ENCODE measurements at regions not wholly inside any gene's neighbourhood (a gene's known extent, or its start where the extent isn't known, plus 50 kb on each side); places are given as distances from the start of the nearest gene placed in this dataset.
"Not testable (repeated sequence)": the region's sequence is repeated elsewhere in the genome, so short reads cannot be mapped to it uniquely, and the experiment has no call there.

DNA sequence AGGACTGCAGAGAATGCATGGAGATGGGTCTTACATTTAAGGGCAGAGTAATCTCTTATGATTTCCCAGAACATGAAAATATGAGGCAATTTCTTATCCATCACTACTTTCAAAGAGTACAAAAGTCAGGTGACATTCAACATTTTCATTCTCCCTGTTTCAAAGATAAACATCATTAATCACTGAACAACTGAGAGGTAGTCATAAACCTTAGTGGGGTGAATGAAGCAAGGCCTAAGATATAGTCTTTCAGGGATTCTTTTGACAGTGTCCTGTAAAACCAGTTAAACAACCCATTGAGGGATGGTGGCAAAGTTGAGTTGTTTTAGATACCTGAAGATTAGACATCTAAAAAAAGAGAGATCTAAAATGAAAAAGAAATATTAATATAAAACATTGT lies 271.6 kb upstream of the CBLB start:
- DNase-seq: no peak
- Histone ChIP-seq H3K27ac (ENCODE audit: low read depth in 2 of 2, low read length in 1 of 2) (no peak overlapping the region), H3K27me3 (ENCODE audit: insufficient read depth) (no peaks in the 10 kb centered on the region), H3K79me2 (ENCODE audit: insufficient read depth) (no peaks in the 10 kb centered on the region), H3K4me3 (ENCODE audit: low read depth in 2 of 2, low read length in 1 of 2) (no peak overlapping the region), H2AFZ (ENCODE audit: low read depth) (no peak overlapping the region), H3K4me1 (ENCODE audit: control insufficient read depth in 1 of 2, insufficient read depth in 2 of 2, low read depth in 1 of 2, low read length in 1 of 2) (no peaks in the 10 kb centered on the region; a peak in 1 of 4 replicates), H3F3A (replicated peaks; ENCODE audit: insufficient read depth) (no peaks in the 10 kb centered on the region), H4K20me1 (ENCODE audit: insufficient read depth) (no peaks in the 10 kb centered on the region), H3K36me3 (replicated peaks in 1 of 2; ENCODE audit: control insufficient read depth in 1 of 2, insufficient read depth in 2 of 2, low read length in 1 of 2) (no peaks in the 10 kb centered on the region), H3K9me2 (no peaks in the 10 kb centered on the region), H3K9me3 (no peaks in the 10 kb centered on the region), H3K4me2 (no peak overlapping the region), H3K9ac (no peak overlapping the region)
- ChIA-PET POLR2A (no interaction called here), CTCF (no interaction called here)
- TF ChIP-seq, protein P1, sequence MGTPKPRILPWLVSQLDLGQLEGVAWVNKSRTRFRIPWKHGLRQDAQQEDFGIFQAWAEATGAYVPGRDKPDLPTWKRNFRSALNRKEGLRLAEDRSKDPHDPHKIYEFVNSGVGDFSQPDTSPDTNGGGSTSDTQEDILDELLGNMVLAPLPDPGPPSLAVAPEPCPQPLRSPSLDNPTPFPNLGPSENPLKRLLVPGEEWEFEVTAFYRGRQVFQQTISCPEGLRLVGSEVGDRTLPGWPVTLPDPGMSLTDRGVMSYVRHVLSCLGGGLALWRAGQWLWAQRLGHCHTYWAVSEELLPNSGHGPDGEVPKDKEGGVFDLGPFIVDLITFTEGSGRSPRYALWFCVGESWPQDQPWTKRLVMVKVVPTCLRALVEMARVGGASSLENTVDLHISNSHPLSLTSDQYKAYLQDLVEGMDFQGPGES (IDR thresholded peaks at IDR 0.05; ENCODE audit: low read depth, low read length): no peak
- TF ChIP-seq POLR2AphosphoS5 (IDR thresholded peaks at IDR 0.05; ENCODE audit: low read depth, low read length) (no peak), GABPA (IDR thresholded peaks at IDR 0.05; ENCODE audit: low read depth) (no peak), FOXM1 (IDR thresholded peaks at IDR 0.05; ENCODE audit: low read depth) (no peak), NFIC (IDR thresholded peaks at IDR 0.05; ENCODE audit: borderline replicate concordance) (no peak), RCOR1 (IDR thresholded peaks at IDR 0.05; ENCODE audit: low read length) (no peak), FOXJ3 (CRISPR knock-in tag; IDR thresholded peaks at IDR 0.05) (no peak), SMC3 (IDR thresholded peaks at IDR 0.05; ENCODE audit: low read depth, low read length) (no peak), FOSL2 (IDR thresholded peaks at IDR 0.05; ENCODE audit: borderline replicate concordance, low read depth) (no peak), TAF1 (IDR thresholded peaks at IDR 0.05; ENCODE audit: borderline replicate concordance, low read depth, low read length) (no peak), CHD2 (IDR thresholded peaks at IDR 0.05; ENCODE audit: low read length, partially characterized antibody) (no peak), SIN3A (IDR thresholded peaks at IDR 0.05; ENCODE audit: borderline replicate concordance, low read depth, low read length) (no peak), RAD21 (IDR thresholded peaks at IDR 0.05; ENCODE audit: low read length) (no peak), JUND (IDR thresholded peaks at IDR 0.05) (no peak), ELF1 (IDR thresholded peaks at IDR 0.05) (no peak)
- TF ChIP-seq, protein P2, sequence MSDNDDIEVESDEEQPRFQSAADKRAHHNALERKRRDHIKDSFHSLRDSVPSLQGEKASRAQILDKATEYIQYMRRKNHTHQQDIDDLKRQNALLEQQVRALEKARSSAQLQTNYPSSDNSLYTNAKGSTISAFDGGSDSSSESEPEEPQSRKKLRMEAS (IDR thresholded peaks at IDR 0.05; ENCODE audit: low read depth): no peak
- TF ChIP-seq, protein P3, sequence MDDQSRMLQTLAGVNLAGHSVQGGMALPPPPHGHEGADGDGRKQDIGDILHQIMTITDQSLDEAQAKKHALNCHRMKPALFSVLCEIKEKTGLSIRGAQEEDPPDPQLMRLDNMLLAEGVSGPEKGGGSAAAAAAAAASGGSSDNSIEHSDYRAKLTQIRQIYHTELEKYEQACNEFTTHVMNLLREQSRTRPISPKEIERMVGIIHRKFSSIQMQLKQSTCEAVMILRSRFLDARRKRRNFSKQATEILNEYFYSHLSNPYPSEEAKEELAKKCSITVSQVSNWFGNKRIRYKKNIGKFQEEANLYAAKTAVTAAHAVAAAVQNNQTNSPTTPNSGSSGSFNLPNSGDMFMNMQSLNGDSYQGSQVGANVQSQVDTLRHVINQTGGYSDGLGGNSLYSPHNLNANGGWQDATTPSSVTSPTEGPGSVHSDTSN (IDR thresholded peaks at IDR 0.05): no peak

DNA sequence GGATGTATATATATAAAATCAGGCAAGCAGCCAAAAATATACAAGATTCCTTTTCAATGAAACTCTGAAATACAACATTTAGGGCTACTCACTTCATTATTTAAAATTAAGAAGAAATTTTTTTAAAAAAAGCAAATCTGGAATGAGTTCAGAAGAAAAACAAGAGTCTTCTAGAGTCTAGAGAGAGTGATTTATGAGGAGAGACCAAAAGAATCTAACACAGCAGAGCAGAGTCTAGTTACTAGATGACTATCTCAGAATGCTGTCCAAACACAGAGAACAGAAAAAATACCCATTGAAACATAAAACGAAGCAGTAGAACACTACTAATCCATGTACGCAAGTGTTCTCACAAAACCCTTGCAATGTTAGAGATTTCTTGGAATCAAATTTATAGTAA lies 275.2 kb upstream of the CBLB start:
- Histone ChIP-seq H3K4me3 (ENCODE audit: low read depth in 2 of 2, low read length in 1 of 2) (no peak overlapping the region), H3K9ac (no peak overlapping the region), H3K9me3 (no peaks in the 10 kb centered on the region), H3F3A (replicated peaks; ENCODE audit: insufficient read depth) (no peaks in the 10 kb centered on the region), H3K4me1 (ENCODE audit: control insufficient read depth in 1 of 2, insufficient read depth in 2 of 2, low read depth in 1 of 2, low read length in 1 of 2) (no peaks in the 10 kb centered on the region; a peak in 1 of 4 replicates), H3K27ac (ENCODE audit: low read depth in 2 of 2, low read length in 1 of 2) (no peak overlapping the region), H3K9me2 (no peaks in the 10 kb centered on the region), H3K27me3 (ENCODE audit: insufficient read depth) (no peaks in the 10 kb centered on the region), H3K36me3 (replicated peaks in 1 of 2; ENCODE audit: control insufficient read depth in 1 of 2, insufficient read depth in 2 of 2, low read length in 1 of 2) (no peaks in the 10 kb centered on the region), H4K20me1 (ENCODE audit: insufficient read depth) (no peaks in the 10 kb centered on the region), H2AFZ (ENCODE audit: low read depth) (no peak overlapping the region), H3K79me2 (ENCODE audit: insufficient read depth) (no peaks in the 10 kb centered on the region), H3K4me2 (no peak overlapping the region)
- no peak for TF ChIP-seq NRF1 (IDR thresholded peaks at IDR 0.05; ENCODE audit: low read depth, low read length)
- POLR2A ChIA-PET: no interaction called here
- WGBS (ENCODE audit: low lambda C conversion rate): 96% methylated on average over 2 of the region's 2 CpGs
- DNase-seq: no peak
- CTCF ChIA-PET: no interaction called here

DNA sequence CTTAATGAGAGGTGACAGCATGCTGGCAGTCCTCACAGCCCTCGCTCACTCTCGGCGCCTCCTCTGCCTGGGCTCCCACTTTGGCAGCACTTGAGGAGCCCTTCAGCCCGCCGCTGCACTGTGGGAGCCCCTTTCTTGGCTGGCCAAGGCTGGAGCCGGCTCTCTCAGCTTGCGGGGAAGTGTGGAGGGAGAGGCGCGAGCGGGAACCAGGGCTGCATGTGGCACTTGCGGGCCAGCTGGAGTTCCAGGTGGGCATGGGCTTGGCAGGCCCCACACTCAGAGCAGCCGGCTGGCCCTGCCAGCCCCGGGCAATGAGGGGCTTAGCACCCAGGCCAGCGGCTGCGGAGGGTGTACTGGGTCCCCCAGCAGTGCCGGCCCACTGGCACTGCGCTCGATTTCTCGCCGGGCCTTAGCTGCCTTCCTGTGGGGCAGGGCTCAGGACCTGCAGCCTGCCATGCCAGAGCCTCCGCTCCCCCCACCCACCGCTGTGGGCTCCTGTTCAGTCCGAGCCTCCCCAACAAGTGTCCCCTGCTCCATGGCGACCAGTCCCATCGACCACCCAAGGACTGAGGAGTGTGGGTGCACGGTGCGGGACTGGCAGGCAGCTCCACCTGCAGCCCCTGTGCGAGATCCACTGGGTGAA lies 279.7 kb upstream of the CBLB start:
- DNase-seq; H3K4me1 ChIP-seq (ENCODE audit: control insufficient read depth in 1 of 2, insufficient read depth in 2 of 2, low read depth in 1 of 2, low read length in 1 of 2); H3F3A ChIP-seq (replicated peaks; ENCODE audit: insufficient read depth); H3K4me2 ChIP-seq; H3K9me2 ChIP-seq; H2AFZ ChIP-seq (ENCODE audit: low read depth); H3K4me3 ChIP-seq (ENCODE audit: low read depth in 2 of 2, low read length in 1 of 2); H4K20me1 ChIP-seq (ENCODE audit: insufficient read depth); H3K27me3 ChIP-seq (ENCODE audit: insufficient read depth); H3K36me3 ChIP-seq (replicated peaks in 1 of 2; ENCODE audit: control insufficient read depth in 1 of 2, insufficient read depth in 2 of 2, low read length in 1 of 2); H3K27ac ChIP-seq (ENCODE audit: low read depth in 2 of 2, low read length in 1 of 2); H3K9me3 ChIP-seq; CTCF ChIA-PET; POLR2A ChIA-PET; H3K79me2 ChIP-seq (ENCODE audit: insufficient read depth); H3K9ac ChIP-seq: not testable (repeated sequence)
- WGBS (ENCODE audit: low lambda C conversion rate): 91% methylated on average over 10 of the region's 28 CpGs

Data from SK-N-SH (cell line).